ENCODE measurements at regions not wholly inside any gene's neighbourhood (a gene's known extent, or its start where the extent isn't known, plus 50 kb on each side); places are given as distances from the start of the nearest gene placed in this dataset.

DNA sequence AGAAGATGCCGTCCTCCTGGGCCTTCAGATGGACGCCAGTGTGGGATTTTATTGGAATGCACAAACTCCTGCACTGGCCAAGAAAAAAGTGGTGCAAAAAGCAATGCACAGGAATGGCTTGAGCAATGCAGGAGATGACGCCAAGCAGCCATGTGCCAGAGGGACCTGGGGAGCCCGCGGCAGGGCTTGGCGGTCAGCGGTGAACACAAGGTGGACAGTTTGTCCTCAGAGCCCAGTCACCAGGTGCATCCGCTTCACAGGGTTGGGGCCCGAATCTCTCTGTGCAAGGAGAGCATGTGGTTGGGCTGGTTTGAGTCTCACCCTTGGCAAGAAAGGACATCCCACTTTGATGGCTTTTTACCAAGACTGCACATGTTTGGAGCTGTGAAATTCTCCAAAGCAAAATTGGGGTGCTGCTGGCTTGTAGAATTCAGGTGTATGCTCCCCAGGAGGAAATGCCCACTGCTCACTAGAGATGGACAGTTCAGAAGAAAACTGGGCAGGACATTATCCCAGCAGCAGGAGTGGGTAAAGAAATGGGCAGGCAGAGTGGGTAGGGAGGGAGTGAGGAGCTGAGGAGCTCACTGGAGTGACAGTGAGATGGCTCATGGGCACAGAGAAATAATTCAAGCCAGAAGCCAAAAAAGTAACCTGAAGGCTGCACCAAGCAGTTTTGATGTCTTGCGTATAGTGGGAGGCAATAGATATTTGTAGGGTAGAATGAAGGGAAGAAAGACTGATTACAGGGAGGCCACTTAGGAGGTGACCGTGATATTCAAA is 463.9 kb downstream of the MTRR start:
- DNase-seq, result no peak

DNA sequence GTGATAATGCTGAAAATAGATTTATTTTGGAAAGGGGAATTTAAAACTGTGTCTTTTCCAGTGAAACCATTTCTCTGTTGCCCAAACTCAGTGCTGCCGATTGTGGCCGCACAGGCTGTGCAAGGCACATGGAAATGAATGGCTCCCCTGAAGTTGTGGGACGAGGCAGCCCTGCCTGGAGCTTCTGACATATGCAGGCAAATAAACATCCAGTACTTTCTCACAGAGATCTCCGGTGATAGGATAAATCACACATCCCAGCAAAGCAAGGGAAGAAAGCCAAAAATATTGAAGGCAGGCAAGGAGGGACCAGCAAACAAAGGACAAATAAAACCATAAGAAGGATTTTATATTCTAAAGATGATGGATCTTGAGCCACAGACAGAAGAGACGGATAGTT is 464.5 kb downstream of the MTRR start:
- no peak for DNase-seq

DNA sequence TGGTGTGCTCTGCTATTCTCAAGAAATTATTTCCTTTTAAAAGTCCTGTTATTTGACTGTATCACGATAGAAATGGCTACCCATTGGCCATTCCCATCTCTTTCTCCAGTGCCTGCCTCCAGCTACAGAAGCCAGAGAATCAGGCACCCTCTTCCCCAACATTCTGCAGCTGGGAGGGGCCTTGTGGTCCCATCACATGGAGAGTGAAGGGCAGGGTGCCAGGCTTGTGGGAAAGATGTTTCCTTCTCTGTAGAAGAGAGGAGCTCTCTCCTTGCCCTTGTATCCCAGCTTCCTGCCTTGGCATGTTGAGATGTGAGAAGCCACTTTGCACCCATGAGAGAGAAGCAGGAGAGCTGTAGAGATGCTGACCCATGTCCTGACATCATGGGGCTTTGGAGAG is 465.0 kb downstream of the MTRR start:
- DNase-seq, result no peak

- no peak for DNase-seq
Measured at GRCh38 chr5:8340261-8340660, 471.3 kb downstream of the MTRR start.

- DNase-seq, result no peak
Measured at GRCh38 chr5:8340739-8341344, 471.9 kb downstream of the MTRR start.

DNA sequence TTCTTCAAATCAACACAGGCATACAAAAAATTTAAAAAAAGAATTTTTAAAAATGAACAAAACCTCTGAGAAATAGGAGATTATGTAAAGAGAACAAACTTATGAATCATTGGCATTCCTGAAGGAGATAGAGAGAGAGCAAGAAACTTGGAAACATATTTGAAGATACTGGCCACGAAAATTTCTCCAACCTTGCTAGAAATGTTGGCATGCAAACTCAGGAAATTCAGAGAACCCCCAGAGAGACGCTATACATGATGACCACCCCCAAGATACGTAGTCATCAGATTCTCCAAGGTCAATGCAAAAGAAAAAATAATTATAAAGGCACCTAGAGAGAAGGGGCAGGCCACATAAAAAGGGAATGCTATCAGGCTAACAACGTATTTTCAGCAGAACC is 472.5 kb downstream of the MTRR start:
- no peak for DNase-seq

DNA sequence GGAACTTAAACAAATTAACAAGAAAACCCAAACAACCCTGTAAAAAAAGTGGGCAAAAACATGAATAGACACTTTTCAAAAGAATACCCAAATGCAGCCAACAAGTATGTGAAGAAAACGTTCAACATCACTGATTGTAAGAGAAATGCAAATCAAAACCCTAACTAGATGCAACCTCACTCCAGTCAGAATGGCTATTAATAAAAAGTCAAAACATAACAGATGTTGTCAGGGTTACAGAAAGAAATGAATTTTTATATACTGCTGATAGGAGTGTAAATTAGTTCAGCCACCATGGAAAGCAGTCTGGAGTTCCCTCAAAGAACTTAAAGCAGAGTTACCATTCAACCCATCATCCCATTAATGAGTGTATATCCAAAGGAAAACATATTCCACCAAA is 479.0 kb downstream of the MTRR start:
- no peak for DNase-seq

DNA sequence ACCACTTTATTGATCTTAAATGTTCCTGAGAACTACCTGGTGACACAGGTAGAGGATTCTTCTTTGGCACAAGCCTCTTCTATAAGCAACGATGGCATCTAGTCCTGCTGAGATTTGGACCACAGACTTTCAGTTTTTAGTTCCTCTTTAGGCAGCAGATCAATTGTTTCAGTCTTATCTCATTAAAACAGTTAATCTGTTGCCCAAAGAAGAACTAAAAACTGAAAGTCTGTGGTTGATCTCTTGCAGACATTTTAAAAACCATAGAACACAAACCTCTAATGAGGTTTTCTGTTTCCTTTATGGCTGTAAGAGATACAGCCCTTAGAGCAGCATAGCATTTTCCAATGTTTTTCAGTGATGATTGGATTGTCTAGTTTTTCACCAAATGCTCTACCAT is 480.9 kb downstream of the MTRR start:
- no peak for DNase-seq

DNA sequence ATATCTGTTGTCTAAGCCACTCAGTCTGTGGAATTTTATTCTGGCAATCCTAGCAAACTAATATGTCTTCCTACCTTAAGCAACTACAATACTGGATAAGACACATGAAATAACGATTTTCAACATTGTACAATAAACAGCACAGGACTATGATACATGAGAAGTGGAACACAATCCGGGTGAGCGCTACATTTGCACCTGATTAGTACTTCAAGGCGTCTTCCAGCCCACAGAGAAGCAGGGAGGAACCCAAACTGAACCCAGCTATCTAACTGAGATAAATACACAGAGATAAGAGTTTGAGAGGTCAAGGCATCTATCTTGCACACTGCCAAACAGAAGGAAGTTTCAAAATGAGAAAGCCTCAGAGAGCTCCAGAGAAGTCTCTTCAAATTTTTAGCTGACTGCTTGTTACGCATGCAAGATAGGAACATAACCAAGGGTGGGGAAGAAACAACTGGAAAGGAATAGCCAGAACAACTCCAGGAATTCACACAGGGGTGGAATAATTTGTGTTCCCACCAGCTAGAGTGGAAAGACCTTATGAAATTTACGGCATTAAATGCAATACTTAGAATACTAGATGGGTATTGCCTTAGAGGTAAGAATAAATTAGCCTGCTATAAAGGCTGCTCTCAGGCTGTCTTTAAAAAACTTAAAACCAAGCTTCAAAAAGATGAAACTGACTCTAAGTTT is 481.8 kb downstream of the MTRR start:
- DNase-seq, result no peak

DNA sequence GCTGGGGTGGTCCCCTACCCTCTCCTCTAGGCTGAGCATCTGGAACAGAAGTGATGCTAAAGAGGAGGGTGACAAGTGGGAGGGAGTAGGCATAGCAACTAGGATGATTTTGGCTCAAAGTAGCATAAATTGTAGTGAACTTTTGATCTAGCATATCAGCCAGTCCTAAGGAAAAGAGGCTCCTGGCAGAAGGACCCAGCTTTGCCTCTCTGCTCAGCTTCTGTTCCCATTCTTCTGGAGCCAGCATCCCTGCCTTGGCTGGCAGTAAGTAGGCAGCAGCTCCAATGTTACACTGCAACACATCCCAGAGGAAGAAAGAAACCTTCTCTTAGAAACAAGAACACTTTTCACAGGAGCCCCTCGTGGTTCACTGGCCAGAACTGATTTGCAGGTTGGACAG is 487.0 kb downstream of the MTRR start:
- DNase-seq, result no peak

GRCh38 chr5:8360012-8360411 is 491.1 kb downstream of the MTRR start:
- no peak for DNase-seq

DNA sequence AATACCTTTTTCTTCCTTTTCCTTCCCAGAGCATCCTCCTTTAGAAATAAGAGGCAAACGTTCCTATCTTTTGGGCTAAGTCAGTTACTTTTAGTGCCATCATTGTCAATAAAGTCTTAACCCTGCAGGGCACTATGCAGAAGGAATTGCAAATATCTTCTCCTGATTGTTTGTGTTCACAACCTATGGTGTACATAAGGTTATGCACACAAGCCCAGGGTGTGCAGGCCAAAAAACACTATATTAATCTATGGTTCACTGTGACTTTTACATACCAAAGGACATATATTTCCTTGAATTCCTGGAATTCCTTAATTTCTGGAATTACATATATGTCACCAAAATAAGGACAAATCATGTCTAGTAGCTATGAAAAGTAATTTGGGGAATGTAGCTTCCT is 493.5 kb downstream of the MTRR start:
- DNase-seq, result no peak

- DNase-seq, result no peak
Measured at GRCh38 chr5:8363138-8363537, 494.2 kb downstream of the MTRR start.

GRCh38 chr5:8366266-8366665 is 497.3 kb downstream of the MTRR start:
- DNase-seq, result no peak

GRCh38 chr5:8376478-8376877 is 507.5 kb downstream of the MTRR start:
- DNase-seq, result no peak

DNA sequence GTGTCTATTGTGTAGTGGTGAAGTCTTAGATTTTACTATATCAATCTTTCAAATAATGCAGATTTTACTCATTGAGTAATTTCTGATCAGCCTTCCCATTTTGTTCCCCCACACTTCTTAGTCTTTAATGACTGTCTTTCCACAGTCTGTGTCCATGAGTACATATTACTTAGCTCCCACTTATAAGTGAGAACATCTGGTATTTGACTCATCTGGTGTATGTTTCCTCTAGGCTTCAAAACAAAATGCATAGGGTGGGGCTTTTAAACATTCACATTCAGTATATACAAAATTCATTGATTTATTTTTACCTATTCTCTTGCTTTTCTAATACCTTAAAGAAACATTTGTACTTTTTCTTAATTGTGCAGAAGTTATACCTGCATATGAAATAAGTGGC is 513.0 kb downstream of the MTRR start:
- DNase-seq, result no peak

DNA sequence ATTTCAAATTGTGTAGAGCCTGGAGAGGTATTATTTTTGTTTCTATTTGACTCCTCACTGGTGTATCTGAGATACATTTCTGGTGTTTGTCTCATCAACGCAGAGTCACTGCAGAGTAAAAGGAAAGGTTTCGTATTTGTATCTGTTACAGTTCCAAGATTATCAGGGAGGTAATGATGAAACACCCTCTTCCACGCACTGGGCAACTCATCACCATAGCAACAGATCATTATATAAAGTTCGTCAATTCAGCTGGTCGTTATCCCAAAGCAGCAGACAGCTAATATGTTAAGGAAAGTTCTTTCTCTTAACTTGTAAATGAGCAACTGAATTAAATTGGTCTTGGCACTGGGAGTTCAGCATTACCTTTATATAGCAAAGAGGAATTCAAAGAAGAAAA is 513.5 kb downstream of the MTRR start:
- DNase-seq, result no peak

DNA sequence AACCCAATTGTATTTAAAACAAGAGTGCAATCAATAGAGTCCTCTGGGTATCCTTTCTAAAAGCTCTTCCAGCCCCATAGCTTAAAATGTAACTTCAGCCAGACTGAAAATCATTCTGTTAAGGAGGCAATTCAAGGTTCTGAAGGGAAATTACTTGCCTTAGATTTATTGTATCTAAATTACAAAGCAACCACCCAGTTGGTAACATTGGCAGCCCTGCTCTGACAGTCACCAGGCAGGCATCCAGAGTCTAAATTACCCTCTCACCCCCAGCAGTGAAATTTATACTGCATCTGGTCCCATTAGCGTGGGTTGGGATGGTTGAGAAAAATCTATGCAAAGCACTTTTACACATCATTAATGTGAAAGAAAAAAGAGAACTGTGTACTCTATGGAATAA is 514.7 kb downstream of the MTRR start:
- no peak for DNase-seq

- DNase-seq, result no peak
Measured at GRCh38 chr5:8386719-8387288, 517.9 kb downstream of the MTRR start.

DNA sequence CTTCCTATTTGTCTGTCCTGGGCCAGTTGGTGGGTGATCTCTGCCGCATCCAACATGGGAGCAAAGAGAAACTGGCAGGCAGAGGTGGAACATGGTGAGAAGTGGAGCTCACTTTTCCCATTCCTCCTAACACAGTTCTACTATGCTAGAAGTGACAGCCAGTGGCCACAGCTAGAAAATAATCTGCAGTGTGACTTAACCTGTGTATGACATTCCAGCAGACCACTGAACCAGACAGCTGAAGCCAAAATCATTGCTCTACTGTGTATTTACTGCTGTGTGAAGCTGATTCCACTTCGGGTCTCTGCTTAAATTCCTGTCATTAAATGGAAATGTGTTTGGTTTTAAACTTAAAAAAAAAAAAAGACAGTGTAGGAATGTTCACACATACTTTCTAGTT is 523.0 kb downstream of the MTRR start:
- DNase-seq, result no peak

- no peak for DNase-seq
Measured at GRCh38 chr5:8393240-8393639, 524.3 kb downstream of the MTRR start.

DNA sequence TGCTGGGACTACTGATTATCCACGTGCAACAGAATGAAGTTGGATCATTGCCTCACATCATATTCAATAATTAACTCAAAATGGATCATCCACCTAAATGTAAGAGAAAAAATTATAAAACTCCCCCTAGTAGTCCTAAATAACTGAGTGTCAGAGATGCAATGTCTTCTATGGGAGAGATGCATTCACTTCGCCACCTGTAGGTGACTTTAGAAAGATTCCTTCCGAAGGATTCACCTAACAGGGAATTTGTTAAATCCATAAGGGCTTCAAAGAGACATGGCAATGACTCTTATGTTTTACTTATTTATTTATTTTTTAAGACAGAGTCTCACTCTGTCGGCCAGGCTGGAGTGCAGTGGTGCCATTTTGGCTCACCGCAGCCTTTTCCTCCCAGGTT is 526.0 kb downstream of the MTRR start:
- DNase-seq, result no peak

DNA sequence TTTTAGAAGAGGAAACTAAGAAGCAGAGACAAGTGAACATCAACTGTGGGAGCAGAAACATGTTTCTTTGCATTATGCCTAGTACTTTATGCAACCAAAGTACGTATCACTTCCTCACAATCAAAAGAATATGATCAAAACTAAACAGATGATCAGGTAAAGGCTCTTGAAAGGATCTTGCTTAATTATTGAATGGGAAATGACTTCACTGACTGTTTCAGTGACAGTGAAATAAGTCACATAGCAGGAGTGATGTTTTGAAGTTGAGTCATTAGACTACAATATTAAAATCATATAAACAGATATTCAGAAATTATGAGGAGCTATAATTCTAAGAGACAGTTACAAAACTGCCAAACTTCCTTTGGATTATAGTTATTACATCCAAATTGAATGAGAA is 527.3 kb downstream of the MTRR start:
- DNase-seq, result no peak

- DNase-seq, result no peak
Measured at GRCh38 chr5:8396756-8397155, 527.8 kb downstream of the MTRR start.
